AG10803 (cell line): ENCODE measurements at regions not wholly inside any gene's neighbourhood (a gene's known extent, or its start where the extent isn't known, plus 50 kb on each side); places are given as distances from the start of the nearest gene placed in this dataset.

ENCODE experiments used
- DNase-seq: peaks from one replicate; pipeline ENCODE4 v3.0.0; 2010; ENCODE audit warnings: low read depth
- H3K4me3 ChIP-seq: 2 replicates; pipeline ENCODE4 v1.5.1; 2011; ENCODE audit warnings: mild to moderate bottlenecking, low read length, control low read depth
- CTCF ChIP-seq: conservative IDR thresholded peaks from 2 replicates; pipeline ENCODE4 v1.5.1; 2011; ENCODE audit warnings: mild to moderate bottlenecking, low read length, control low read depth, inconsistent platforms

GRCh38 chr14:66174453-66174891 is 311.7 kb upstream of the CCDC196 start:
- H3K4me3 ChIP-seq, result no peak overlapping the region
- TF ChIP-seq CTCF, result no peak
- DNase-seq, result no peak

DNA sequence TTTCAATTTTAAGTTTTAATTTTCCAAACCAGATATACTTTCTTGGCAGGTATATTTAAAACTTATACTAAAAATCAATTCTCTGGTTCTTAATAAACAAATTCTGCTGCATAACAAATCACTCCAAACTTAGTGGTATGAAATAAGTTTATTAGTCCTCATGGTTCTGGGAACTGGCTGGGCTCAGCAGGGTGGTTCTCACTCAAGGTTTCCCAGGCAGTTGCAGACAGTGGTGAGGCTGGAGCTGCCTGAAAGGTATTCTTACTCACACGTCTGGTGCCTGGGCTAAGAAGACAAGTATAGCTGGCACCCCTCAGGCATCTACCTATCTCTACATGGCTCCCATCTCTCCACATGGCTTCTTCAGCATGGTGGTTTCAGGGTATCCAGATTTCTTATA is 308.2 kb upstream of the CCDC196 start:
- TF ChIP-seq CTCF, result no peak
- no peak overlapping the region for H3K4me3 ChIP-seq
- no peak for DNase-seq

DNA sequence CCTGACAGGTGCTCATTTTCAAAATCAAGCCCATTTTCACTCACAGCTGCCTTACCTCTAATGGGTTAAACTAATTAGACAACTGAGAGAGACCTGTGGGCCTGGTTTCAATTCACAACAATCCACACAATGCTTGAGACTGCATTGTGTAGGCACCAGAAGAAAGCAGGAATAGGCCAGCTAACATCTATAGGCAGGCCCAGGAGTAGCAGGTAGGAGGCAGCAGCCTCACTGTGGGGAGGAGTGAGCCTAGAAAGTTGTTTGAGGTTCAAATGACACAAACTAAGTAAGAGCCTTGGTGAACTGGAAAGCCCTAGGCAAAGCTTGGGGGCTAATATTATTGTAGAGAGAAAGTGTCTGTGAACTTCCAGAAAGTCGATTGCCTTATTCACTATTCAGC is 289.5 kb upstream of the CCDC196 start:
- no peak for TF ChIP-seq CTCF
- no peak overlapping the region for H3K4me3 ChIP-seq
- no peak for DNase-seq

GRCh38 chr14:66197276-66197675 is 288.9 kb upstream of the CCDC196 start:
- no peak overlapping the region for H3K4me3 ChIP-seq
- TF ChIP-seq CTCF, result no peak
- no peak for DNase-seq

DNA sequence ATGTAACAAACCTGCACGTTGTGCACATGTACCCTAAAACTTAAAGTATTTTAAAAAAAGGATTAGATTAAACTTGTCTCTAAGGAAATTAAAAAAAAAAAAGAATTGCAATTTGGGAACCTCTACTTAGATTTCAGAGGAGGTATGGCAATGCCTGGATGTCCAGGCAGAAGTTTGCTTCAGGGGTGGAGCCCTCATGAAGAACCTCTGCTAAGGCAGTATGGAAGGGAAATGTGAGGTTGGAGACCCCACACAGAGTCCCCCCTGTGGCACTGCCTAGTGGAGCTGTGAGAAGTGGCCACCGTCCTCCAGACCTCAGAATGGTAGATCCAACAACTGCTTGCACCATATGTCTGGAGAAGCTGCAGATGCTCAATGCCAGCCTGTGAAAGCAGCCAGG is 279.6 kb upstream of the CCDC196 start:
- no peak for DNase-seq
- no peak for TF ChIP-seq CTCF
- no peak overlapping the region for H3K4me3 ChIP-seq

GRCh38 chr14:66216763-66217162 is 269.4 kb upstream of the CCDC196 start:
- no peak overlapping the region for H3K4me3 ChIP-seq
- no peak for TF ChIP-seq CTCF
- DNase-seq, result no peak

- no peak for DNase-seq
- no peak for TF ChIP-seq CTCF
- no peak overlapping the region for H3K4me3 ChIP-seq
Measured at GRCh38 chr14:66219886-66220285, 266.3 kb upstream of the CCDC196 start.
